Central memory CD8-positive, alpha-beta T cell (primary cell): ENCODE measurements at regions not wholly inside any gene's neighbourhood (a gene's known extent, or its start where the extent isn't known, plus 50 kb on each side); places are given as distances from the start of the nearest gene placed in this dataset.

ENCODE experiments used
- ATAC-seq: fragments of 150-1000 bp; cut with Tn5 transposase; replicated peaks from 2 replicates; pipeline ENCODE4 v1.10.0; 2022; ENCODE audit warnings: mild to moderate bottlenecking, moderate FRiP score, moderate number of reproducible peaks; ENCODE audit not compliant: poor library complexity, severe bottlenecking; ENCODE audit errors: extremely low read depth
- DNase-seq, 2 donors: peaks; one replicate each; pipeline ENCODE4 v3.0.0; 2021; ENCODE audit warnings: low spot score in 2 of 2
- H3K27ac Mint-ChIP-seq: one replicate; pipeline ENCODE4 v1.8.0; 2022; ENCODE audit warnings: low read depth, mild to moderate bottlenecking, moderate library complexity, mixed read lengths
- H3K27me3 Mint-ChIP-seq: one replicate; pipeline ENCODE4 v1.8.0; 2022; ENCODE audit warnings: mixed read lengths
- H3K36me3 Mint-ChIP-seq: one replicate; pipeline ENCODE4 v1.8.0; 2022; ENCODE audit warnings: mild to moderate bottlenecking, moderate library complexity, mixed read lengths; ENCODE audit not compliant: insufficient read depth
- H3K4me1 Mint-ChIP-seq: one replicate; pipeline ENCODE4 v1.8.0; 2022; ENCODE audit warnings: mixed read lengths
- H3K4me3 Mint-ChIP-seq: one replicate; pipeline ENCODE4 v1.8.0; 2022; ENCODE audit warnings: mild to moderate bottlenecking, moderate library complexity, mixed read lengths
- H3K9me3 Mint-ChIP-seq: one replicate; pipeline ENCODE4 v1.8.0; 2022; ENCODE audit warnings: mixed read lengths

- Mint-ChIP-seq H3K27ac (no peak overlapping the region), H3K4me3 (no peak overlapping the region), H3K27me3 (no peaks in the 10 kb centered on the region), H3K4me1 (no peaks in the 10 kb centered on the region), H3K9me3 (peaks cover 23% of the 10 kb centered on the region), H3K36me3 (peaks cover 2% of the 10 kb centered on the region)
- DNase-seq (no peak), ATAC-seq (no peak)
Measured at GRCh38 chr4:106869551-106869950, 166.6 kb downstream of the DKK2 start.

- H3K27me3 Mint-ChIP-seq: no peaks in the 10 kb centered on the region
- H3K36me3 Mint-ChIP-seq: peaks cover 1% of the 10 kb centered on the region
- H3K27ac Mint-ChIP-seq: no peak overlapping the region
- DNase-seq (no peak), ATAC-seq (no peak)
- H3K9me3 Mint-ChIP-seq: peaks cover 16% of the 10 kb centered on the region
- no peak overlapping the region for H3K4me3 Mint-ChIP-seq
- H3K4me1 Mint-ChIP-seq: no peaks in the 10 kb centered on the region
Measured at GRCh38 chr4:106868381-106869035, 167.6 kb downstream of the DKK2 start.

DNA sequence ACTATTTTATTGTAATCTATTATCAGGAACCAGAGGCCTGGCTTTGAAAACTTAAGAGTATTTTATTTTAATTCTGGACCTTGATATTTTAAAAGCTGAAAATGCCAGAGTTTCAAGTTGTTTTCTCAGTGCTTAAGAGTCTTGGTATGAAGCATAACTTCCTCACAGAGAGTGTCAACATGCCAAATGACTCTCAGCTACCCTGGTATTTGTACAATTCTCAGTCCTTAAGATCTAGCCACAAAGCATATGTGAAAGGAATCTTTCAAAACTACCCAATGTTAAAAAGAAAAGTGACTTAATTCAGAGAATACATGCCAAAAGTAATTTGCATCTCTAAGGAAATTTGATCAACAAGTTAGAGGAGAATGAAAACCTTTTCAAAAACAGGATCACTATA lies 171.9 kb downstream of the DKK2 start:
- Mint-ChIP-seq H3K27me3 (no peaks in the 10 kb centered on the region), H3K4me1 (no peaks in the 10 kb centered on the region), H3K27ac (no peak overlapping the region), H3K36me3 (no peaks in the 10 kb centered on the region), H3K9me3 (peaks cover 12% of the 10 kb centered on the region), H3K4me3 (no peak overlapping the region)
- DNase-seq (no peak), ATAC-seq (no peak)

GRCh38 chr4:106854569-106855351 lies 181.4 kb downstream of the DKK2 start:
- Mint-ChIP-seq H3K27me3 (no peaks in the 10 kb centered on the region), H3K9me3 (peaks cover 28% of the 10 kb centered on the region), H3K36me3 (no peaks in the 10 kb centered on the region), H3K4me1 (no peaks in the 10 kb centered on the region), H3K27ac (no peak overlapping the region), H3K4me3 (no peak overlapping the region)
- ATAC-seq (no peak), DNase-seq (no peak)

GRCh38 chr4:106852426-106852825 lies 183.7 kb downstream of the DKK2 start:
- peaks cover 22% of the 10 kb centered on the region for H3K9me3 Mint-ChIP-seq

DNA sequence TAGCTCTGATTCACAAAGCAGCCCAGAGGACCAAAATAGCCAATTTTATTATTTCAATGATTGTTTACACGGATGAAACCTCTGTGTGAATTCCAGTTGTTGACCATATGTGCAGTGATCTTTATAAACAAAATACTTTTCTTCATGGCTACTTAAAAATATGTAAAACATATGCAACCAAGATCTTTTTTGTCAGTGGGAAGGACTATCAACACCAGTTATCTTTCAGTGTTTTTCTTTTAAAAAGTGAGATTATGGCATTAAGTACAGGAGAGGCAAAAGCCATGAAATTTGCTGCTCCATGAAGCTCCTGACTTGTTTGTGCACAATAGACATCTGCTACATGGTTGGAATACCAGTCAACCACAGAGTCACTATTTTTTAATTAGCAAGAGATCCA lies 184.4 kb downstream of the DKK2 start:
- H3K27ac Mint-ChIP-seq: no peak overlapping the region
- H3K4me3 Mint-ChIP-seq: no peak overlapping the region
- DNase-seq (no peak), ATAC-seq (no peak)
- H3K9me3 Mint-ChIP-seq: peaks cover 22% of the 10 kb centered on the region
- H3K36me3 Mint-ChIP-seq: no peaks in the 10 kb centered on the region
- H3K4me1 Mint-ChIP-seq: no peaks in the 10 kb centered on the region
- no peaks in the 10 kb centered on the region for H3K27me3 Mint-ChIP-seq

More at GRCh38 chr4:106852426-106852825, 183.7 kb downstream of the DKK2 start:
- Mint-ChIP-seq H3K4me3 (no peak overlapping the region), H3K36me3 (no peaks in the 10 kb centered on the region), H3K27ac (no peak overlapping the region), H3K4me1 (no peaks in the 10 kb centered on the region), H3K27me3 (no peaks in the 10 kb centered on the region)
- DNase-seq (no peak), ATAC-seq (no peak)

DNA sequence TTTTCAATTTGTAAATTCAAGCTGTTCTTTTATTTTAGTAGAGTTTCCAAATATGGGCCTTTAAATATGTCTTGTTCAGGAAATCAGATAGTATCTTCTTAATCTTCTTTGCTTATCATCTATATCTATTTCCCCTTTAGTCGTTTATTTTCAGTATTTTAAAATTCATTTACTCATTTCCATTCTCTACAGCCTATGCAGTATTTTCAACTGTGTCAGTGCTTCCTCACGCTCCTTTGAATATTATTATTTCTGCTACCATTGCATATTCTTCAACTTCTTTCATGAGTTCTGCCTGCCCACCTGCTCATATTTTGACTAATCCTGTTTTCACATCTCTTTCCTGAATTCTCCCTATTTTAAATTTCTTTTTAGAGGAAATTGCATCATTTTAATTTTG lies 185.4 kb downstream of the DKK2 start:
- Mint-ChIP-seq H3K4me3 (no peak overlapping the region), H3K36me3 (no peaks in the 10 kb centered on the region), H3K27ac (no peak overlapping the region), H3K27me3 (no peaks in the 10 kb centered on the region), H3K9me3 (peaks cover 22% of the 10 kb centered on the region), H3K4me1 (no peaks in the 10 kb centered on the region)
- DNase-seq (no peak), ATAC-seq (no peak)

DNA sequence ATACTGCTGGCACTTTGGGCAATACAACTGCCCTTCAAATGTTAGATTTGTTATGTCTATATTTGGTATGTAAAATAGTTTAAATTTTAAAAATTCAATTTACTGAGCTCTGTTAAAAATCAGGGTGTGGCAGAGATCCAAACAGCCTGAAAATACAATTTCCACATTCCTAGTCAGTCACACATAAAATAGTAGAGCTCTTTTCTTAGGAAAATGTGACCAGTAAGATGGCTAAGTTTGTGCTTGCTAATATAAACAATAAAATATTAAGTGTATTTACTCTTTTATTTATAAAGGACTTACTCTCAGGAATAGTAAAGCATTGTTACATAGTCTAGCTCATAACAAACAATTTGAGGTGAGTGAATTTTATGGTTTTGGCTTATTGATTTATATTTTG lies 200.2 kb downstream of the DKK2 start:
- Mint-ChIP-seq H3K4me1 (no peaks in the 10 kb centered on the region), H3K4me3 (no peak overlapping the region), H3K36me3 (no peaks in the 10 kb centered on the region), H3K9me3 (peaks cover 14% of the 10 kb centered on the region), H3K27me3 (no peaks in the 10 kb centered on the region), H3K27ac (no peak overlapping the region)
- ATAC-seq (no peak), DNase-seq (no peak)

GRCh38 chr4:106830879-106831278 lies 205.2 kb downstream of the DKK2 start:
- H3K4me1 Mint-ChIP-seq: no peaks in the 10 kb centered on the region
- no peak overlapping the region for H3K27ac Mint-ChIP-seq
- no peak overlapping the region for H3K4me3 Mint-ChIP-seq
- no peak for DNase-seq
- no peaks in the 10 kb centered on the region for H3K27me3 Mint-ChIP-seq
- peaks cover 28% of the 10 kb centered on the region for H3K9me3 Mint-ChIP-seq
- no peaks in the 10 kb centered on the region for H3K36me3 Mint-ChIP-seq
- ATAC-seq: no peak

GRCh38 chr4:106818764-106819163 lies 217.3 kb downstream of the DKK2 start:
- Mint-ChIP-seq H3K27ac (no peak overlapping the region), H3K4me1 (no peaks in the 10 kb centered on the region), H3K4me3 (no peak overlapping the region), H3K36me3 (no peaks in the 10 kb centered on the region), H3K27me3 (no peaks in the 10 kb centered on the region), H3K9me3 (peaks cover 8% of the 10 kb centered on the region)
- DNase-seq (no peak), ATAC-seq (no peak)

- ATAC-seq: no peak
- no peaks in the 10 kb centered on the region for H3K4me1 Mint-ChIP-seq
- H3K27ac Mint-ChIP-seq: no peak overlapping the region
- no peak overlapping the region for H3K4me3 Mint-ChIP-seq
- H3K36me3 Mint-ChIP-seq: peaks cover 2% of the 10 kb centered on the region
- peaks cover 5% of the 10 kb centered on the region for H3K9me3 Mint-ChIP-seq
- no peak for DNase-seq
- no peaks in the 10 kb centered on the region for H3K27me3 Mint-ChIP-seq
Measured at GRCh38 chr4:106816496-106816895, 219.6 kb downstream of the DKK2 start.

- Mint-ChIP-seq H3K9me3 (peaks cover 2% of the 10 kb centered on the region), H3K27me3 (no peaks in the 10 kb centered on the region), H3K4me1 (no peaks in the 10 kb centered on the region), H3K27ac (no peak overlapping the region), H3K4me3 (no peak overlapping the region), H3K36me3 (peaks cover 2% of the 10 kb centered on the region)
- ATAC-seq: no peak
- no peak for DNase-seq
Measured at GRCh38 chr4:106810122-106810521, 226.0 kb downstream of the DKK2 start.

- Mint-ChIP-seq H3K36me3 (peaks cover 2% of the 10 kb centered on the region), H3K27ac (no peak overlapping the region), H3K4me1 (no peaks in the 10 kb centered on the region), H3K4me3 (no peak overlapping the region), H3K9me3 (no peaks in the 10 kb centered on the region), H3K27me3 (no peaks in the 10 kb centered on the region)
- no peak for DNase-seq
- ATAC-seq: no peak
Measured at GRCh38 chr4:106809076-106809475, 227.0 kb downstream of the DKK2 start.
